IPS-NIHi7 (cell line): ENCODE measurements at regions not wholly inside any gene's neighbourhood (a gene's known extent, or its start where the extent isn't known, plus 50 kb on each side); places are given as distances from the start of the nearest gene placed in this dataset.

Experiments
- DNase-seq: peaks from one replicate; pipeline ENCODE4 v3.0.0; 2012; ENCODE audit warnings: mixed read lengths; ENCODE audit errors: extremely low spot score

- DNase-seq, result no peak
These were observed 395.4 kb upstream of the ITGA1 start for GRCh38 chr5:52392321-52392720.

GRCh38 chr5:52409835-52410234 is 377.9 kb upstream of the ITGA1 start:
- DNase-seq, result no peak

GRCh38 chr5:52419357-52419756 is 368.4 kb upstream of the ITGA1 start:
- no peak for DNase-seq

- no peak for DNase-seq
These were observed 360.1 kb upstream of the ITGA1 start for GRCh38 chr5:52427615-52428014.

- no peak for DNase-seq
These were observed 358.7 kb upstream of the ITGA1 start for GRCh38 chr5:52428977-52429489.

- DNase-seq, result no peak
These were observed 345.9 kb upstream of the ITGA1 start for GRCh38 chr5:52441768-52442167.

GRCh38 chr5:52443187-52443586 is 344.5 kb upstream of the ITGA1 start:
- no peak for DNase-seq

GRCh38 chr5:52448111-52448510 is 339.6 kb upstream of the ITGA1 start:
- DNase-seq, result no peak

GRCh38 chr5:52449516-52449915 is 338.2 kb upstream of the ITGA1 start:
- DNase-seq, result no peak

GRCh38 chr5:52452098-52452497 is 335.6 kb upstream of the ITGA1 start:
- no peak for DNase-seq

GRCh38 chr5:52453176-52453575 is 334.5 kb upstream of the ITGA1 start:
- DNase-seq, result no peak

- no peak for DNase-seq
These were observed 331.8 kb upstream of the ITGA1 start for GRCh38 chr5:52455920-52456319.

GRCh38 chr5:52457810-52458209 is 329.9 kb upstream of the ITGA1 start:
- DNase-seq, result no peak

GRCh38 chr5:52466113-52466512 is 321.6 kb upstream of the ITGA1 start:
- no peak for DNase-seq

- no peak for DNase-seq
These were observed 320.8 kb upstream of the ITGA1 start for GRCh38 chr5:52466749-52467520.

- DNase-seq, result no peak
These were observed 318.7 kb upstream of the ITGA1 start for GRCh38 chr5:52468976-52469375.

- no peak for DNase-seq
These were observed 318.3 kb upstream of the ITGA1 start for GRCh38 chr5:52469420-52469819.

GRCh38 chr5:52469835-52470234 is 317.9 kb upstream of the ITGA1 start:
- DNase-seq, result no peak

GRCh38 chr5:52476346-52476745 is 311.4 kb upstream of the ITGA1 start:
- DNase-seq, result no peak

GRCh38 chr5:52481201-52481600 is 306.5 kb upstream of the ITGA1 start:
- no peak for DNase-seq

- DNase-seq, result no peak
These were observed 305.9 kb upstream of the ITGA1 start for GRCh38 chr5:52481851-52482250.

GRCh38 chr5:52491071-52491787 is 296.5 kb upstream of the ITGA1 start:
- no peak for DNase-seq

GRCh38 chr5:52491818-52492217 is 295.9 kb upstream of the ITGA1 start:
- no peak for DNase-seq
